DOHH2 (cell line): ENCODE measurements at regions not wholly inside any gene's neighbourhood (a gene's known extent, or its start where the extent isn't known, plus 50 kb on each side); places are given as distances from the start of the nearest gene placed in this dataset.

Source experiments
- H3F3A ChIP-seq: fragments of 200-600 bp; sonication (generic), shearing (Covaris generic); 2 replicates; pipeline ENCODE4 v1.6.0; 2016; ENCODE audit warnings: antibody characterized with exemption, mild to moderate bottlenecking; ENCODE audit not compliant: control insufficient read depth, insufficient read depth
- H3K27ac ChIP-seq: fragments of 200-600 bp; sonication (generic); 2 replicates; pipeline ENCODE4 v1.5.1; 2014; ENCODE audit warnings: low read depth, mild to moderate bottlenecking, low read length, moderate library complexity
- H3K27me3 ChIP-seq: fragments of 200-600 bp; sonication (generic); 2 replicates; pipeline ENCODE4 v1.6.1; 2014; ENCODE audit warnings: mild to moderate bottlenecking, low read length, mixed read lengths; ENCODE audit not compliant: control insufficient read depth
- H3K36me3 ChIP-seq: fragments of 200-600 bp; sonication (generic); 2 replicates; pipeline ENCODE4 v1.6.1; 2014; ENCODE audit warnings: mild to moderate bottlenecking, low read length, moderate library complexity, mixed read lengths; ENCODE audit not compliant: control insufficient read depth
- H3K4me1 ChIP-seq: fragments of 200-600 bp; sonication (generic); 2 replicates; pipeline ENCODE4 v1.6.1; 2014; ENCODE audit warnings: mild to moderate bottlenecking, low read length, mixed read lengths; ENCODE audit not compliant: control insufficient read depth
- H3K4me2 ChIP-seq: fragments of 200-600 bp; sonication (generic); 2 replicates; pipeline ENCODE4 v1.6.0; 2014; ENCODE audit warnings: mild to moderate bottlenecking, low read length, moderate library complexity
- H3K4me3 ChIP-seq: fragments of 200-600 bp; sonication (generic); 2 replicates; pipeline ENCODE4 v1.5.1; 2014; ENCODE audit warnings: mild to moderate bottlenecking, low read length, mixed read lengths
- H3K79me2 ChIP-seq: fragments of 200-600 bp; sonication (generic); 2 replicates; pipeline ENCODE4 v1.6.1; 2014; ENCODE audit warnings: mild to moderate bottlenecking, low read length, mixed read lengths; ENCODE audit not compliant: control insufficient read depth
- H3K9me2 ChIP-seq: fragments of 200-600 bp; sonication (generic); replicated peaks from 2 replicates; pipeline ENCODE4 v1.6.1; 2014; ENCODE audit warnings: mild to moderate bottlenecking, low read length, mixed read lengths; ENCODE audit not compliant: control insufficient read depth
- H3K9me3 ChIP-seq: fragments of 200-600 bp; sonication (generic); 2 replicates; pipeline ENCODE4 v1.6.1; 2014; ENCODE audit warnings: antibody characterized with exemption, low read length, mixed read lengths; ENCODE audit not compliant: control insufficient read depth, insufficient read depth
- H4K20me1 ChIP-seq: fragments of 200-600 bp; sonication (generic); 2 replicates; pipeline ENCODE4 v1.6.0; 2014; ENCODE audit warnings: low read depth, mild to moderate bottlenecking, antibody characterized with exemption, low read length, moderate library complexity; ENCODE audit not compliant: control insufficient read depth, insufficient read depth
- CTCF ChIP-seq: fragments of 200-600 bp; sonication (generic); IDR thresholded peaks from one replicate; pipeline ENCODE4 v1.5.1; 2014; ENCODE audit warnings: antibody characterized with exemption, mild to moderate bottlenecking, low read depth, low read length; ENCODE audit not compliant: poor library complexity, severe bottlenecking
- EZH2phosphoT487 ChIP-seq: fragments of 200-600 bp; sonication (generic); IDR thresholded peaks from 2 replicates; pipeline ENCODE4 v1.6.1; 2017; ENCODE audit warnings: borderline replicate concordance, mild to moderate bottlenecking, antibody characterized with exemption, low read length, moderate library complexity, mixed read lengths

- Histone ChIP-seq H3K9me2 (no peaks in the 10 kb centered on the region), H3K36me3 (no peaks in the 10 kb centered on the region), H3K4me1 (no peaks in the 10 kb centered on the region), H3K27ac (no peak overlapping the region), H3F3A (no peaks in the 10 kb centered on the region), H4K20me1 (no peaks in the 10 kb centered on the region), H3K79me2 (no peaks in the 10 kb centered on the region), H3K4me3 (no peak overlapping the region), H3K27me3 (no peaks in the 10 kb centered on the region), H3K9me3 (no peaks in the 10 kb centered on the region), H3K4me2 (no peak overlapping the region)
- TF ChIP-seq EZH2phosphoT487: no peak
- TF ChIP-seq CTCF: no peak
These were observed 93.9 kb upstream of the TDRD3 start for GRCh38 chr13:60303166-60303565.

- no peak overlapping the region for H3K4me2 ChIP-seq
- no peaks in the 10 kb centered on the region for H3K4me1 ChIP-seq
- H3K9me2 ChIP-seq: no peaks in the 10 kb centered on the region
- no peaks in the 10 kb centered on the region for H3F3A ChIP-seq
- no peaks in the 10 kb centered on the region for H3K36me3 ChIP-seq
- no peaks in the 10 kb centered on the region for H3K9me3 ChIP-seq
- no peaks in the 10 kb centered on the region for H3K27me3 ChIP-seq
- H3K27ac ChIP-seq: no peak overlapping the region
- no peaks in the 10 kb centered on the region for H4K20me1 ChIP-seq
- H3K79me2 ChIP-seq: no peaks in the 10 kb centered on the region
- TF ChIP-seq EZH2phosphoT487: no peak
- no peak for TF ChIP-seq CTCF
- no peak overlapping the region for H3K4me3 ChIP-seq
These were observed 85.5 kb upstream of the TDRD3 start for GRCh38 chr13:60311527-60311926.

GRCh38 chr13:60312851-60313505 is 84.0 kb upstream of the TDRD3 start:
- no peaks in the 10 kb centered on the region for H3F3A ChIP-seq
- H3K36me3 ChIP-seq: no peaks in the 10 kb centered on the region
- no peaks in the 10 kb centered on the region for H3K79me2 ChIP-seq
- H3K27ac ChIP-seq: no peak overlapping the region
- H3K9me3 ChIP-seq: no peaks in the 10 kb centered on the region
- TF ChIP-seq CTCF (no peak), EZH2phosphoT487 (no peak)
- H3K4me1 ChIP-seq: no peaks in the 10 kb centered on the region
- no peaks in the 10 kb centered on the region for H4K20me1 ChIP-seq
- peaks cover 1% of the 10 kb centered on the region; the same call in 1 of the 2 replicates for H3K27me3 ChIP-seq
- no peaks in the 10 kb centered on the region for H3K9me2 ChIP-seq
- no peak overlapping the region for H3K4me3 ChIP-seq
- no peak overlapping the region for H3K4me2 ChIP-seq
